Putamen (tissue), 1 donor: ENCODE measurements at regions not wholly inside any gene's neighbourhood (a gene's known extent, or its start where the extent isn't known, plus 50 kb on each side); places are given as distances from the start of the nearest gene placed in this dataset.

Experiments used
- DNase-seq: peaks from one replicate; pipeline ENCODE4 v3.0.0-alpha.2; 2016; ENCODE audit warnings: low spot score

GRCh38 chr9:120212153-120212852 lies 367.7 kb downstream of the CDK5RAP2 start:
- no peak for DNase-seq

- DNase-seq = no peak
Observed at GRCh38 chr9:120210274-120210673, 369.7 kb downstream of the CDK5RAP2 start.

GRCh38 chr9:120202856-120203654 lies 376.9 kb downstream of the CDK5RAP2 start:
- DNase-seq = no peak

GRCh38 chr9:120198027-120198426 lies 381.9 kb downstream of the CDK5RAP2 start:
- DNase-seq = no peak

GRCh38 chr9:120197605-120198004 lies 382.4 kb downstream of the CDK5RAP2 start:
- DNase-seq = no peak

- no peak for DNase-seq
Observed at GRCh38 chr9:120191141-120191540, 388.8 kb downstream of the CDK5RAP2 start.

- DNase-seq = no peak
Observed at GRCh38 chr9:120187758-120188157, 392.2 kb downstream of the CDK5RAP2 start.

GRCh38 chr9:120186276-120186675 lies 393.7 kb downstream of the CDK5RAP2 start:
- DNase-seq = no peak

GRCh38 chr9:120184266-120184665 lies 395.7 kb downstream of the CDK5RAP2 start:
- no peak for DNase-seq

GRCh38 chr9:120183615-120184014 lies 396.4 kb downstream of the CDK5RAP2 start:
- DNase-seq = no peak

- DNase-seq = no peak
Observed at GRCh38 chr9:120182011-120182410, 398.0 kb downstream of the CDK5RAP2 start.

- no peak for DNase-seq
Observed at GRCh38 chr9:120177121-120177520, 402.8 kb downstream of the CDK5RAP2 start.

GRCh38 chr9:120175031-120175430 lies 404.9 kb downstream of the CDK5RAP2 start:
- no peak for DNase-seq

- no peak for DNase-seq
Observed at GRCh38 chr9:120161776-120162175, 418.2 kb downstream of the CDK5RAP2 start.

GRCh38 chr9:120158221-120158620 lies 421.7 kb downstream of the CDK5RAP2 start:
- no peak for DNase-seq

- no peak for DNase-seq
Observed at GRCh38 chr9:120156376-120156775, 423.6 kb downstream of the CDK5RAP2 start.

GRCh38 chr9:120153258-120153657 lies 426.7 kb downstream of the CDK5RAP2 start:
- DNase-seq = no peak

- DNase-seq = no peak
Observed at GRCh38 chr9:120152295-120152694, 427.7 kb downstream of the CDK5RAP2 start.

GRCh38 chr9:120151806-120152205 lies 428.2 kb downstream of the CDK5RAP2 start:
- no peak for DNase-seq

GRCh38 chr9:120151149-120151548 lies 428.8 kb downstream of the CDK5RAP2 start:
- no peak for DNase-seq

- DNase-seq = no peak
Observed at GRCh38 chr9:120138955-120139354, 441.0 kb downstream of the CDK5RAP2 start.

- no peak for DNase-seq
Observed at GRCh38 chr9:120137186-120137840, 442.7 kb downstream of the CDK5RAP2 start.

- no peak for DNase-seq
Observed at GRCh38 chr9:120136696-120137095, 443.3 kb downstream of the CDK5RAP2 start.
